IgD-negative memory B cell (primary cell): ENCODE measurements at regions not wholly inside any gene's neighbourhood (a gene's known extent, or its start where the extent isn't known, plus 50 kb on each side); places are given as distances from the start of the nearest gene placed in this dataset.

Experiments
- H3K27ac Mint-ChIP-seq, 3 donors: one replicate each; pipeline ENCODE4 v1.8.0; 2020 to 2022; ENCODE audit warnings: mild to moderate bottlenecking in 3 of 3, mixed read lengths in 3 of 3, moderate library complexity in 1 of 3
- H3K27me3 Mint-ChIP-seq: one replicate; pipeline ENCODE4 v1.8.0; 2021; ENCODE audit warnings: mixed read lengths
- H3K36me3 Mint-ChIP-seq: one replicate; pipeline ENCODE4 v1.8.0; 2020; ENCODE audit warnings: mild to moderate bottlenecking, mixed read lengths
- H3K4me1 Mint-ChIP-seq, 3 donors: one replicate each; pipeline ENCODE4 v1.8.0; 2020 to 2022; ENCODE audit warnings: mixed read lengths in 3 of 3, mild to moderate bottlenecking in 1 of 3
- H3K4me3 Mint-ChIP-seq, 4 donors: one replicate each; pipeline ENCODE4 v1.8.0; 2020 to 2022; ENCODE audit warnings: mild to moderate bottlenecking in 4 of 4, mixed read lengths in 4 of 4, moderate library complexity in 3 of 4
- H3K9me3 Mint-ChIP-seq, 3 donors: one replicate each; pipeline ENCODE4 v1.8.0; 2020 to 2021; ENCODE audit warnings: mixed read lengths in 3 of 3, mild to moderate bottlenecking in 1 of 3

- H3K27me3 Mint-ChIP-seq = peaks cover 2% of the 10 kb centered on the region
- peaks cover 1 to 6% (median 3%) of the 10 kb centered on the region in 3 donors for H3K9me3 Mint-ChIP-seq
- H3K36me3 Mint-ChIP-seq = no peaks in the 10 kb centered on the region
- H3K4me1 Mint-ChIP-seq = no peaks in the 10 kb centered on the region
- H3K4me3 Mint-ChIP-seq = peak overlapping the region in 1 of 4 donors; percentile 1
- no peak overlapping the region for H3K27ac Mint-ChIP-seq
These were observed 300.5 kb upstream of the KIF2A start for GRCh38 chr5:62005551-62005950.

GRCh38 chr5:62007457-62007856 is 298.5 kb upstream of the KIF2A start:
- H3K27ac Mint-ChIP-seq = no peak overlapping the region
- peaks cover 1 to 4% (median 3%) of the 10 kb centered on the region in 3 donors for H3K9me3 Mint-ChIP-seq
- peaks cover under 1% of the 10 kb centered on the region for H3K27me3 Mint-ChIP-seq
- H3K4me1 Mint-ChIP-seq = no peaks in the 10 kb centered on the region
- no peak overlapping the region for H3K4me3 Mint-ChIP-seq
- no peaks in the 10 kb centered on the region for H3K36me3 Mint-ChIP-seq

GRCh38 chr5:62011089-62011664 is 294.8 kb upstream of the KIF2A start:
- H3K27ac Mint-ChIP-seq = no peak overlapping the region
- no peak overlapping the region for H3K4me3 Mint-ChIP-seq

GRCh38 chr5:62017092-62017491 is 288.9 kb upstream of the KIF2A start:
- Mint-ChIP-seq H3K27me3 (no peaks in the 10 kb centered on the region), H3K9me3 (peaks cover 0 to 3% (median 1%) of the 10 kb centered on the region in 3 donors), H3K36me3 (no peaks in the 10 kb centered on the region), H3K4me1 (no peaks in the 10 kb centered on the region), H3K4me3 (no peak overlapping the region), H3K27ac (no peak overlapping the region)

More at GRCh38 chr5:62011089-62011664, 294.8 kb upstream of the KIF2A start:
- no peaks in the 10 kb centered on the region for H3K27me3 Mint-ChIP-seq
- H3K36me3 Mint-ChIP-seq = no peaks in the 10 kb centered on the region
- H3K4me1 Mint-ChIP-seq = no peaks in the 10 kb centered on the region
- peaks cover 0 to 3% (median 1%) of the 10 kb centered on the region in 3 donors for H3K9me3 Mint-ChIP-seq

DNA sequence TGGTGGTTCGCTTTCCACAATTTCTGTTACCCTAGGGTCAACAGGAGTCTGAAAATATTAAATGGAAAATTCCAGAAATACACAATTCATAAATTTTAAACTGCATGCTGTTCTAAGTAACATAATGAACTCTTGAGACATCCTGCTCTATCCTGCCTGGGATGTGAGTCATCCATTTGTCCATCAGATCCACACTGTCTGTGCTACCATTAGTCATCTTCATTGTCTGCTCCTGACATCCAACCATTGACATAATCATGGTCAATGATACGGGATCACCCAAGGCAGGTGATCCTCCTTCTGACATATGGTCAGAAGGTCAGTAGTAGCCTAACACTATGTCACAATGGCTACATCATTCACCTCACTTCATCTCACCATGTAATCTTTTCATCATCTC is 276.7 kb upstream of the KIF2A start:
- peaks cover 3 to 9% (median 3%) of the 10 kb centered on the region in 3 donors for H3K9me3 Mint-ChIP-seq
- peaks cover 3% of the 10 kb centered on the region for H3K36me3 Mint-ChIP-seq
- no peak overlapping the region for H3K27ac Mint-ChIP-seq
- no peak overlapping the region for H3K4me3 Mint-ChIP-seq
- no peaks in the 10 kb centered on the region for H3K4me1 Mint-ChIP-seq
- H3K27me3 Mint-ChIP-seq = no peaks in the 10 kb centered on the region

DNA sequence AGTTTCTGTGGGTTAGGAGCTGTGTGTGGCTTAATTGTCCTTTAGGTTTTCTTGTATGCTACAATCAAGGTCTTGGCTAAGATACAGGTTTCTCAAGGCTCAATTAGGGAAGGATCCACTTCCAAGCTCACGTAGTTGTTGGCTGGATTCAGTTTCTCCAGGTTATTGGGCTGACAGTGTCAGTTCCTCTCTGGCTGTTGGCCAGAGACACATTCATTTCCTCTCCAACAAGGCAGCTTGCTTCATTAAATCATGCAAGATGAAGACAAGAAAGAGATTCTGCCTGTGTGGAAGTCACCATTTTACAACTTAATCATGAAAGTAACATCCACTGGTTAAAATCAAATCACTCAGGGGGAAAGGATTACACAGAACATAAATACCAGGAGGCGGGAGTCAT is 275.7 kb upstream of the KIF2A start:
- no peaks in the 10 kb centered on the region for H3K27me3 Mint-ChIP-seq
- no peak overlapping the region for H3K27ac Mint-ChIP-seq
- H3K36me3 Mint-ChIP-seq = peaks cover 4% of the 10 kb centered on the region

DNA sequence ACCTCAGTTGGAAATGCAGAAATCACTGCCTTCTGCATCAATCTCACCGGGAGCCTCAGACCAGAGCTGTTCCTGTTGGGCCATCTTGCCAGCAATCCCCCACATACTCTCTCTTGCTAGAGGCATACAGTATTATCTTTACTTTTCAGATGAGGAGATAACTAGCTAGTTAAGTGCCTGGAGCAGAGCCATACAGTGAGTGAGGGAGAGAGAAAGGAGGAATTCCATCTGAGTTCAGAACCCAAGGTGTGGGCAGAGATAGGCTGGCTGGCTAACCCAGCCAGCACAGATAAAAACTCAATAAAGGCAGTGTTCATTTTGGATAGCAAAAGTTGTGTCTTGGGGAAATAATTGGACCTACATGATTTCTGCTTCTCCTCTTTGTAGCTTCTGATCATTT is 268.0 kb upstream of the KIF2A start:
- Mint-ChIP-seq H3K36me3 (peaks cover 2% of the 10 kb centered on the region), H3K27ac (no peak overlapping the region), H3K4me1 (no peaks in the 10 kb centered on the region), H3K4me3 (no peak overlapping the region), H3K9me3 (peaks cover 2 to 8% (median 5%) of the 10 kb centered on the region in 3 donors), H3K27me3 (peaks cover 5% of the 10 kb centered on the region)

More for the DNA sequence above, 275.7 kb upstream of the KIF2A start:
- Mint-ChIP-seq H3K9me3 (peaks cover 3 to 9% (median 6%) of the 10 kb centered on the region in 3 donors), H3K4me3 (no peak overlapping the region), H3K4me1 (no peaks in the 10 kb centered on the region)

DNA sequence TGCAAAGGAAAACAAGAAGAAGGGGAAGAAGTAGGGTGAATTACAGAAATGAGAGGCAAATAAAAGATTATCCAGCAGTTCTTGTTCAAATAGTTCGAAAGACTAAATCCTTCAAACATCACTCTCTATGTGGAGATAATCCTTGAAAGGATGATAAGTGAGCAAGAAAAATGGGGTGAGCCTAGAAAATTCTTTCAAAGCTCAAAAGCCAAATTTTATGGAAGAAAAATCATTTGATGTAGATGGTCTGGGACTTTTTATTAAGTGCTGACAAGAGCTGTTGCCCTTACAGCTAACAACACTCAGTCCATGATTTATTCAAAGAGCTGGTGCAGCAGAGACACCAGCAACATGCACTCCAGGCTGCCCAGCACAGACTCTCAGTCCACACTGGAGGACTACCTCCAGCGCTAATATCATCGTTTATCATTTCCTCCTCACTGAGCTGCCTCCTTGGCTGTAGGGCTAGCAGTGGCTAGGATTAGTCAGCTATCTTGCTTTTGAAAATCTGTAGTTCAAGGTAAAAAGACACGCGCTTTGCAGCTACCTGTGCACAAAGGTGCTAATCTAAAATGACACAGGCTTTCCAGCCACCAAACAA is 264.8 kb upstream of the KIF2A start:
- peaks cover 5% of the 10 kb centered on the region for H3K27me3 Mint-ChIP-seq
- H3K9me3 Mint-ChIP-seq = peaks cover 0 to 6% (median 3%) of the 10 kb centered on the region in 3 donors
- H3K36me3 Mint-ChIP-seq = no peaks in the 10 kb centered on the region
- H3K4me3 Mint-ChIP-seq = no peak overlapping the region
- no peaks in the 10 kb centered on the region for H3K4me1 Mint-ChIP-seq
- no peak overlapping the region for H3K27ac Mint-ChIP-seq

DNA sequence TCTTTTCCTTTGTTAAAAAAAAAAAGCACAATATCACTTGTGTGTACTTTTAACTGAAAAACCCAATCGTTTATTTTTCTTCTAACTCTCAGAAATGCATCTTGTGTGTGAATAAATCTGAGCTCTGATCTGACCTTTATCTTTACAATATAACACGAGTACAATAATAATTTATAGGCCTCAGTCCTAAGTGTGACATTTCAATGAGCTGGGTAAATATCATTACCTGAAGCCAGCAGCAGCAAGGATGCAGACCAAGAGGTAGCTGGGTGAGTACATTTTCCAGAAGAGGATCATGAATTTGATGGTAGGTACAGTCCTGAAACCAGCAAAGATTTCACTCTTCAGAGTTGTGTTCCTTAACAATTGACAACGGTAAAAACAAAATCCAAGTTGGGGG is 264.0 kb upstream of the KIF2A start:
- Mint-ChIP-seq H3K4me3 (no peak overlapping the region), H3K36me3 (no peaks in the 10 kb centered on the region), H3K27me3 (peaks cover 5% of the 10 kb centered on the region), H3K9me3 (peaks cover 3 to 6% (median 5%) of the 10 kb centered on the region in 3 donors), H3K27ac (no peak overlapping the region), H3K4me1 (no peaks in the 10 kb centered on the region)

- peaks cover 3 to 11% (median 6%) of the 10 kb centered on the region in 3 donors for H3K9me3 Mint-ChIP-seq
- H3K4me3 Mint-ChIP-seq = no peak overlapping the region
- H3K36me3 Mint-ChIP-seq = no peaks in the 10 kb centered on the region
- no peaks in the 10 kb centered on the region for H3K4me1 Mint-ChIP-seq
- H3K27me3 Mint-ChIP-seq = peaks cover 1% of the 10 kb centered on the region
- no peak overlapping the region for H3K27ac Mint-ChIP-seq
These were observed 262.4 kb upstream of the KIF2A start for GRCh38 chr5:62043289-62044280.

DNA sequence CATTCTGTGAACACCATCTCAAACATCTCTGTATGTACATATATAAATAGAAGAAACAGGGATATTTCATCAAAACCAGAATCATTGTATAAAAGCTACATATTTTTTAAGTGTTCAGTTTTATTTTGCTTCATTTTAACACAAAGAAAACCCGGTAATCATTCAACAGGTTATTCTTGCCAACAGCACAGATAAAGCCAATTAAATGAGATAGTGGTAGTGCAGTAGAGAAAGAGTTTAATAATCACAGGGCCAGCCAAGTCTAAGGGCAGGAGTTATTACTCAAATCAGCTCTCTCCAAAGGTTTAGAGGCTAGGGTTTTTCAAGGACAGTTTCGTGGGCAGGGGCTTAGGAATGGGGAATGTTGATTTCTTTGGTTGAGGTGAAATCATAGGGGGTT is 261.0 kb upstream of the KIF2A start:
- Mint-ChIP-seq H3K4me1 (no peaks in the 10 kb centered on the region), H3K4me3 (no peak overlapping the region), H3K9me3 (peaks cover 3 to 12% (median 6%) of the 10 kb centered on the region in 3 donors), H3K27ac (no peak overlapping the region), H3K36me3 (no peaks in the 10 kb centered on the region), H3K27me3 (peaks cover 1% of the 10 kb centered on the region)

GRCh38 chr5:62046191-62046590 is 259.8 kb upstream of the KIF2A start:
- no peak overlapping the region for H3K4me3 Mint-ChIP-seq
- no peaks in the 10 kb centered on the region for H3K4me1 Mint-ChIP-seq
- peaks cover 3 to 14% (median 6%) of the 10 kb centered on the region in 3 donors for H3K9me3 Mint-ChIP-seq
- no peaks in the 10 kb centered on the region for H3K27me3 Mint-ChIP-seq
- no peaks in the 10 kb centered on the region for H3K36me3 Mint-ChIP-seq
- H3K27ac Mint-ChIP-seq = no peak overlapping the region

- no peak overlapping the region for H3K27ac Mint-ChIP-seq
- H3K9me3 Mint-ChIP-seq = peaks cover 3 to 9% (median 9%) of the 10 kb centered on the region in 3 donors
- H3K36me3 Mint-ChIP-seq = no peaks in the 10 kb centered on the region
- no peaks in the 10 kb centered on the region for H3K4me1 Mint-ChIP-seq
- no peak overlapping the region for H3K4me3 Mint-ChIP-seq
- no peaks in the 10 kb centered on the region for H3K27me3 Mint-ChIP-seq
These were observed 254.3 kb upstream of the KIF2A start for GRCh38 chr5:62051747-62052146.

GRCh38 chr5:62059960-62060359 is 246.0 kb upstream of the KIF2A start:
- H3K36me3 Mint-ChIP-seq = no peaks in the 10 kb centered on the region
- peaks cover 5% of the 10 kb centered on the region for H3K27me3 Mint-ChIP-seq
- H3K27ac Mint-ChIP-seq = no peak overlapping the region
- H3K9me3 Mint-ChIP-seq = peaks cover 0 to 9% (median 4%) of the 10 kb centered on the region in 3 donors
- H3K4me1 Mint-ChIP-seq = no peaks in the 10 kb centered on the region
- H3K4me3 Mint-ChIP-seq = no peak overlapping the region

- Mint-ChIP-seq H3K9me3 (peaks cover 0 to 4% (median 0%) of the 10 kb centered on the region in 3 donors), H3K4me1 (no peaks in the 10 kb centered on the region), H3K36me3 (no peaks in the 10 kb centered on the region), H3K4me3 (no peak overlapping the region), H3K27ac (no peak overlapping the region), H3K27me3 (peaks cover 4% of the 10 kb centered on the region)
These were observed 241.0 kb upstream of the KIF2A start for GRCh38 chr5:62065050-62065449.
